K562 (cell line): ENCODE measurements at regions not wholly inside any gene's neighbourhood (a gene's known extent, or its start where the extent isn't known, plus 50 kb on each side); places are given as distances from the start of the nearest gene placed in this dataset.

Experiments used
- CBX3 ChIP-seq, 2 experiments: IDR thresholded peaks; 1 replicate in 1 of 2; 2 replicates in 1 of 2; pipeline ENCODE4 v1.6.1; 2012; ENCODE audit warnings: inconsistent platforms in 2 of 2, low read length in 2 of 2, borderline replicate concordance in 1 of 2, control low read depth in 1 of 2
- EP400 ChIP-seq: fragments of 450-650 bp; IDR thresholded peaks from 2 replicates; pipeline ENCODE4 v1.6.1; 2017; ENCODE audit warnings: antibody characterized with exemption, mild to moderate bottlenecking, moderate library complexity
- RBM17 ChIP-seq: fragments of 200-400 bp; formaldehyde crosslinking; IDR thresholded peaks from 2 replicates; pipeline ENCODE4 v1.6.1; 2017; ENCODE audit warnings: low read depth, mild to moderate bottlenecking, low read length, borderline replicate concordance
- TF ChIP-seq, protein P1 (sequence below), 2 experiments: fragments of 450-650 bp in 1 of 2; sonication (generic) in 1 of 2; formaldehyde crosslinking in 1 of 2; IDR thresholded peaks; 2 replicates each; pipeline versions ENCODE4 v1.7.1 to v1.9.0; 2016 to 2022; ENCODE audit warnings: inconsistent platforms in 1 of 2, mild to moderate bottlenecking in 1 of 2, missing genetic modification reagents in 1 of 2

DNA sequence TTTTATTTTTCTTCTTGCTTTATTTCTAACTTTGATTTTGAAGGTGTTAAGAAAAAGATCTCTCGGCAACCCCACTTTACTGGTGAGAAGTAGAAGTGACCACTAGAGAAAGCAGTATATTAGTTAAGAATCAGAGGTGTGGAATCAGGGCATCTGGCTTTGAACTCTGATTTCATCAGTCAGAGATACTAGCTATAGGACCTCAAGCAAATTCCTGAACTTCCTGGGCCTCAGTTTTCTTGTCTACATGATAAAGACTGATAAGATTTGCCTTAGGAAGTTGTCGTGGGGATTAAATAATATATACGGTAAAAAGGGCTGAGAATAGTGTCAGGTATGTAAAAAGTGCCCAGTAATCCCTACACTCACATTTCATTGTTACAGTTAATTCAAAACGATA lies 440.3 kb upstream of the CRIM1 start (continued):
- TF ChIP-seq, protein P1, sequence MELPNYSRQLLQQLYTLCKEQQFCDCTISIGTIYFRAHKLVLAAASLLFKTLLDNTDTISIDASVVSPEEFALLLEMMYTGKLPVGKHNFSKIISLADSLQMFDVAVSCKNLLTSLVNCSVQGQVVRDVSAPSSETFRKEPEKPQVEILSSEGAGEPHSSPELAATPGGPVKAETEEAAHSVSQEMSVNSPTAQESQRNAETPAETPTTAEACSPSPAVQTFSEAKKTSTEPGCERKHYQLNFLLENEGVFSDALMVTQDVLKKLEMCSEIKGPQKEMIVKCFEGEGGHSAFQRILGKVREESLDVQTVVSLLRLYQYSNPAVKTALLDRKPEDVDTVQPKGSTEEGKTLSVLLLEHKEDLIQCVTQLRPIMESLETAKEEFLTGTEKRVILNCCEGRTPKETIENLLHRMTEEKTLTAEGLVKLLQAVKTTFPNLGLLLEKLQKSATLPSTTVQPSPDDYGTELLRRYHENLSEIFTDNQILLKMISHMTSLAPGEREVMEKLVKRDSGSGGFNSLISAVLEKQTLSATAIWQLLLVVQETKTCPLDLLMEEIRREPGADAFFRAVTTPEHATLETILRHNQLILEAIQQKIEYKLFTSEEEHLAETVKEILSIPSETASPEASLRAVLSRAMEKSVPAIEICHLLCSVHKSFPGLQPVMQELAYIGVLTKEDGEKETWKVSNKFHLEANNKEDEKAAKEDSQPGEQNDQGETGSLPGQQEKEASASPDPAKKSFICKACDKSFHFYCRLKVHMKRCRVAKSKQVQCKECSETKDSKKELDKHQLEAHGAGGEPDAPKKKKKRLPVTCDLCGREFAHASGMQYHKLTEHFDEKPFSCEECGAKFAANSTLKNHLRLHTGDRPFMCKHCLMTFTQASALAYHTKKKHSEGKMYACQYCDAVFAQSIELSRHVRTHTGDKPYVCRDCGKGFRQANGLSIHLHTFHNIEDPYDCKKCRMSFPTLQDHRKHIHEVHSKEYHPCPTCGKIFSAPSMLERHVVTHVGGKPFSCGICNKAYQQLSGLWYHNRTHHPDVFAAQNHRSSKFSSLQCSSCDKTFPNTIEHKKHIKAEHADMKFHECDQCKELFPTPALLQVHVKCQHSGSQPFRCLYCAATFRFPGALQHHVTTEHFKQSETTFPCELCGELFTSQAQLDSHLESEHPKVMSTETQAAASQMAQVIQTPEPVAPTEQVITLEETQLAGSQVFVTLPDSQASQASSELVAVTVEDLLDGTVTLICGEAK (IDR thresholded peaks at IDR 0.05) = no peak
- TF ChIP-seq, protein P1 (CRISPR knock-in tag; IDR thresholded peaks at IDR 0.05) = no peak
- TF ChIP-seq CBX3 (IDR thresholded peaks at IDR 0.05; ENCODE audit: borderline replicate concordance in 1 of 2, low read length in 2 of 2) (no peak), RBM17 (no peak), EP400 (no peak)
